ENCODE measurements at regions not wholly inside any gene's neighbourhood (a gene's known extent, or its start where the extent isn't known, plus 50 kb on each side); places are given as distances from the start of the nearest gene placed in this dataset.

GRCh38 chr3:145620486-145620885, 540.5 kb downstream of the PLOD2 start:
- Histone ChIP-seq H3K79me2 (replicated peaks; ENCODE audit: insufficient read depth, low read length) (no peaks in the 10 kb centered on the region), H3K36me3 (ENCODE audit: insufficient read depth, low read length) (no peaks in the 10 kb centered on the region), H3K27me3 (ENCODE audit: insufficient read depth, low read depth, low read length) (no peaks in the 10 kb centered on the region), H4K20me1 (ENCODE audit: insufficient read depth) (no peaks in the 10 kb centered on the region), H3K27ac (ENCODE audit: low read length) (no peak overlapping the region), H3K9me3 (ENCODE audit: low read length) (no peaks in the 10 kb centered on the region), H3F3A (ENCODE audit: insufficient read depth, low read length, poor library complexity, severe bottlenecking) (no peaks in the 10 kb centered on the region), H2AFZ (ENCODE audit: low read depth, low read length) (no peak overlapping the region), H3K9ac (ENCODE audit: low read length) (no peak overlapping the region), H3K4me3 (ENCODE audit: low read length) (no peak overlapping the region), H3K9me2 (ENCODE audit: insufficient read depth, low read length) (no peaks in the 10 kb centered on the region), H3K4me2 (ENCODE audit: low read length) (no peak overlapping the region)
- TF ChIP-seq TAF1 (IDR thresholded peaks at IDR 0.05; ENCODE audit: low read depth), result no peak
- peak; percentile 73 for TF ChIP-seq REST (IDR thresholded peaks at IDR 0.05; ENCODE audit: borderline replicate concordance)
- peak; percentile 96 for TF ChIP-seq EP300 (conservative IDR thresholded peaks at IDR 0.05; ENCODE audit: poor library complexity, severe bottlenecking)
- TF ChIP-seq MXI1 (conservative IDR thresholded peaks at IDR 0.05; ENCODE audit: poor library complexity, severe bottlenecking), result no peak
- TF ChIP-seq CTCF (IDR thresholded peaks at IDR 0.05; ENCODE audit: poor library complexity, severe bottlenecking), result no peak
- no peak for TF ChIP-seq RAD21 (conservative IDR thresholded peaks at IDR 0.05)
- no peak for TF ChIP-seq EZH2 (IDR thresholded peaks at IDR 0.05; ENCODE audit: borderline replicate concordance, insufficient read depth, low read length, poor library complexity, severe bottlenecking)
- peak; percentile 90 for TF ChIP-seq POLR2AphosphoS5 (IDR thresholded peaks at IDR 0.05)
- TF ChIP-seq SMC3 (conservative IDR thresholded peaks at IDR 0.05; ENCODE audit: poor library complexity), result no peak

GRCh38 chr3:145623349-145623748, 537.6 kb downstream of the PLOD2 start:
- H2AFZ ChIP-seq (ENCODE audit: low read depth, low read length), result no peak overlapping the region
- H3K4me3 ChIP-seq (ENCODE audit: low read length), result no peak overlapping the region
- H3K36me3 ChIP-seq (ENCODE audit: insufficient read depth, low read length), result no peaks in the 10 kb centered on the region
- H3K9me2 ChIP-seq (ENCODE audit: insufficient read depth, low read length), result no peaks in the 10 kb centered on the region
- H3K27ac ChIP-seq (ENCODE audit: low read length), result no peak overlapping the region
- H3K9me3 ChIP-seq (ENCODE audit: low read length), result no peaks in the 10 kb centered on the region
- H4K20me1 ChIP-seq (ENCODE audit: insufficient read depth), result no peaks in the 10 kb centered on the region
- H3K79me2 ChIP-seq (replicated peaks; ENCODE audit: insufficient read depth, low read length), result no peaks in the 10 kb centered on the region
- no peak overlapping the region for H3K4me2 ChIP-seq (ENCODE audit: low read length)
- H3F3A ChIP-seq (ENCODE audit: insufficient read depth, low read length, poor library complexity, severe bottlenecking), result no peaks in the 10 kb centered on the region
- H3K9ac ChIP-seq (ENCODE audit: low read length), result no peak overlapping the region
- TF ChIP-seq RAD21 (conservative IDR thresholded peaks at IDR 0.05) (no peak), CTCF (IDR thresholded peaks at IDR 0.05; ENCODE audit: poor library complexity, severe bottlenecking) (no peak), EZH2 (IDR thresholded peaks at IDR 0.05; ENCODE audit: borderline replicate concordance, insufficient read depth, low read length, poor library complexity, severe bottlenecking) (no peak), REST (IDR thresholded peaks at IDR 0.05; ENCODE audit: borderline replicate concordance) (no peak)
- H3K27me3 ChIP-seq (ENCODE audit: insufficient read depth, low read depth, low read length), result no peaks in the 10 kb centered on the region
